ENCODE measurements at regions not wholly inside any gene's neighbourhood (a gene's known extent, or its start where the extent isn't known, plus 50 kb on each side); places are given as distances from the start of the nearest gene placed in this dataset.

DNA sequence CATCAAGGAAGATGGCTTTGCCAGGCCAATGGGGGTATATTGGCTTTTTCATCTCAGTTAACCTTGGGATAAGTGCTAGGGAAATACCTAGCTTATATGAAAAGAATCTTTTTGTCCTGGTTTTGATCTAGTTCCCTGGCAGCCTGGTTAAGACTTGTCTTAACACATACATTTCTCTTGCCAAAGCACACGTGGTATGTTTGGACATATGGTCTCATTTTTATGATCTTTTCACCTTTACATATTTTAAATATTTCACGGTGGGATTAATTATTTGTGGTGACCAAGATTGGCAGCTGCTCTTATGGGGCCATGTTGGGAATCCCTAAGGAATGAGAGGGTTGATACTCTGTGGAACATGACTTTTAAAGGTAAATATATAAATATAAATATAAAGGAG lies 312.5 kb downstream of the NPR3 start:
- H2AFZ ChIP-seq (ENCODE audit: low read length), result no peak overlapping the region
- TF ChIP-seq, protein P1, sequence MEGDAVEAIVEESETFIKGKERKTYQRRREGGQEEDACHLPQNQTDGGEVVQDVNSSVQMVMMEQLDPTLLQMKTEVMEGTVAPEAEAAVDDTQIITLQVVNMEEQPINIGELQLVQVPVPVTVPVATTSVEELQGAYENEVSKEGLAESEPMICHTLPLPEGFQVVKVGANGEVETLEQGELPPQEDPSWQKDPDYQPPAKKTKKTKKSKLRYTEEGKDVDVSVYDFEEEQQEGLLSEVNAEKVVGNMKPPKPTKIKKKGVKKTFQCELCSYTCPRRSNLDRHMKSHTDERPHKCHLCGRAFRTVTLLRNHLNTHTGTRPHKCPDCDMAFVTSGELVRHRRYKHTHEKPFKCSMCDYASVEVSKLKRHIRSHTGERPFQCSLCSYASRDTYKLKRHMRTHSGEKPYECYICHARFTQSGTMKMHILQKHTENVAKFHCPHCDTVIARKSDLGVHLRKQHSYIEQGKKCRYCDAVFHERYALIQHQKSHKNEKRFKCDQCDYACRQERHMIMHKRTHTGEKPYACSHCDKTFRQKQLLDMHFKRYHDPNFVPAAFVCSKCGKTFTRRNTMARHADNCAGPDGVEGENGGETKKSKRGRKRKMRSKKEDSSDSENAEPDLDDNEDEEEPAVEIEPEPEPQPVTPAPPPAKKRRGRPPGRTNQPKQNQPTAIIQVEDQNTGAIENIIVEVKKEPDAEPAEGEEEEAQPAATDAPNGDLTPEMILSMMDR (IDR thresholded peaks at IDR 0.05; ENCODE audit: low read length), result no peak
- no peak for TF ChIP-seq EZH2phosphoT487 (IDR thresholded peaks at IDR 0.05; ENCODE audit: low read length)
- no peak for TF ChIP-seq EZH2 (optimal IDR thresholded peaks at IDR 0.05; ENCODE audit: low read depth, low read length)

DNA sequence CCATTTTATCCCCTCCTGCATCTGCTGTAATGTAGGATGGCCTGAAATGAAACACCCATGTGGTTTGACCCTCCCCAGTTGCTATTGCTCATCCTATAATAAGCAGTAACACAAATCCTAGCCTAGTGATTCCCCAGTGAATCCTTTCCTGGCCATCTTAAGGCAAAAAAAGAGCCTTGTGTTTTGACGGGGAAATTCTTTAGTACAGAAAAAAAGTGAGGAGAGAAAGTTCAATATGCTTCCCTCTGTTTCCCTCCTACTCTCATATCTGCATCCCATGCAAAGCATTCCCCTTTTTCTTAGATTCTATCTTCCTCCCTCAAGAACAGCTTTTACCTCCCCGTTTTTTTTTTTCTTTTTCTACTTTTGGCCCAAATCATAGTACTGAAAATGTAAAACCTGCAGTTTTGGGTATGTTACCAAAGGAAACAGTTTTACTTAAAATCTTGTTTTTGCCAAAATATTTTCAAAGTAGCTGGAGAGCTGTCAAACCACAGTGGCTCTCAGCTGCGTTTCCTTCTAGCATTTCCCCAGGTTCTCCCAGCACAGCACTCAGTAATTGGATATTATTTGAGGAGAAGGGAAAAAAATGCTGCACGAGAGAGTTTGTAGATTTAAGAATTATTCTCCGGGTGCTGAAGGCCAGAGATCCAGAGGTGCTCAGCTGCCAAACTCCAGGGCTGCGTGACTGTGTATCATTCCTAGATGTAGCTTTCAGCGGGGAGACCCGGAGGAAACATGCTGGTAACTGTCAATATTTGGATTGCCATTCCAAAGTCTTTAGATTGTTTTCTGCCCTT lies 321.4 kb downstream of the NPR3 start:
- DNase-seq, result no peak
- no peaks in the 10 kb centered on the region for H3K36me3 ChIP-seq (replicated peaks; ENCODE audit: insufficient read depth, low read length)
- H3K9me3 ChIP-seq (replicated peaks; ENCODE audit: insufficient read depth, low read length), result no peaks in the 10 kb centered on the region
- H3K4me3 ChIP-seq (ENCODE audit: low read length), result no peak overlapping the region
- no peak overlapping the region for H2AFZ ChIP-seq (ENCODE audit: low read length)
- H3K4me2 ChIP-seq (ENCODE audit: low read depth, low read length), result no peak overlapping the region
- no peaks in the 10 kb centered on the region for H3K27me3 ChIP-seq (replicated peaks; ENCODE audit: insufficient read depth, low read length)
- no peaks in the 10 kb centered on the region for H3K4me1 ChIP-seq (ENCODE audit: low read length)
- H4K20me1 ChIP-seq (ENCODE audit: insufficient read depth, low read length), result no peaks in the 10 kb centered on the region
- TF ChIP-seq EZH2 (optimal IDR thresholded peaks at IDR 0.05; ENCODE audit: low read depth, low read length) (no peak), EZH2phosphoT487 (IDR thresholded peaks at IDR 0.05; ENCODE audit: low read length) (no peak)
- TF ChIP-seq, protein P1 (IDR thresholded peaks at IDR 0.05; ENCODE audit: low read length), result no peak
- H3K79me2 ChIP-seq (ENCODE audit: low read length), result no peaks in the 10 kb centered on the region
- no peaks in the 10 kb centered on the region for H3K9me2 ChIP-seq (replicated peaks; ENCODE audit: insufficient read depth, low read length)
- H3F3A ChIP-seq (ENCODE audit: insufficient read depth, low read length), result no peaks in the 10 kb centered on the region
- no peak overlapping the region for H3K9ac ChIP-seq (ENCODE audit: low read length)
- no peak overlapping the region for H3K27ac ChIP-seq (ENCODE audit: low read length)

More for the DNA sequence above, 312.5 kb downstream of the NPR3 start:
- Histone ChIP-seq H3K4me2 (ENCODE audit: low read depth, low read length) (no peak overlapping the region), H4K20me1 (ENCODE audit: insufficient read depth, low read length) (no peaks in the 10 kb centered on the region), H3K4me1 (ENCODE audit: low read length) (no peaks in the 10 kb centered on the region), H3K27me3 (replicated peaks; ENCODE audit: insufficient read depth, low read length) (no peaks in the 10 kb centered on the region), H3K9me3 (replicated peaks; ENCODE audit: insufficient read depth, low read length) (no peaks in the 10 kb centered on the region), H3K36me3 (replicated peaks; ENCODE audit: insufficient read depth, low read length) (no peaks in the 10 kb centered on the region), H3K9me2 (replicated peaks; ENCODE audit: insufficient read depth, low read length) (no peaks in the 10 kb centered on the region), H3K79me2 (ENCODE audit: low read length) (no peaks in the 10 kb centered on the region), H3F3A (ENCODE audit: insufficient read depth, low read length) (no peaks in the 10 kb centered on the region), H3K27ac (ENCODE audit: low read length) (no peak overlapping the region), H3K9ac (ENCODE audit: low read length) (no peak overlapping the region), H3K4me3 (ENCODE audit: low read length) (no peak overlapping the region)
- DNase-seq, result no peak

DNA sequence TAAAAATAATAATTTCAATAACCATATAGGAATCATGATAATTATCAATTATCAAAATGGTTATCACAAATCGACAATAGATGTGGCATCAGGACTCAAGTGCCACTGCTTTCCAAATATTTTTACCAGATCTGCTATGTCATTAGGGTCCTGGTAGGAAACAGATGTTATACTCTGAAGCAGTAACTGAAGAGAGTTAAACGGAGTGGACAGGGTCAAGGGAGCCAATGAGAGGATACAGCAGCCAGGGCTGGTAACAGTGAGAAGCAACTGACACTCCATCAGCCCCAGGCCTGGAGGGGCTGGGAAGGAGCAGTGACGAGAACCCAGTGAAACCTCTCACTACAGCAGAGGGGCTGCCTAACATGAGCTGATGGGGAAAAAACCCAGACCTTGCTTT lies 322.4 kb downstream of the NPR3 start:
- no peaks in the 10 kb centered on the region for H3K79me2 ChIP-seq (ENCODE audit: low read length)
- H3K4me3 ChIP-seq (ENCODE audit: low read length), result no peak overlapping the region
- TF ChIP-seq EZH2phosphoT487 (IDR thresholded peaks at IDR 0.05; ENCODE audit: low read length), result no peak
- TF ChIP-seq, protein P1 (IDR thresholded peaks at IDR 0.05; ENCODE audit: low read length), result no peak
- no peak for TF ChIP-seq EZH2 (optimal IDR thresholded peaks at IDR 0.05; ENCODE audit: low read depth, low read length)
- H3K9me3 ChIP-seq (replicated peaks; ENCODE audit: insufficient read depth, low read length), result no peaks in the 10 kb centered on the region
- no peak overlapping the region for H2AFZ ChIP-seq (ENCODE audit: low read length)
- no peaks in the 10 kb centered on the region for H3F3A ChIP-seq (ENCODE audit: insufficient read depth, low read length)
- no peaks in the 10 kb centered on the region for H3K36me3 ChIP-seq (replicated peaks; ENCODE audit: insufficient read depth, low read length)
- H3K9me2 ChIP-seq (replicated peaks; ENCODE audit: insufficient read depth, low read length), result no peaks in the 10 kb centered on the region
- no peak overlapping the region for H3K9ac ChIP-seq (ENCODE audit: low read length)
- H3K4me1 ChIP-seq (ENCODE audit: low read length), result no peaks in the 10 kb centered on the region
- no peak overlapping the region for H3K4me2 ChIP-seq (ENCODE audit: low read depth, low read length)
- no peaks in the 10 kb centered on the region for H3K27me3 ChIP-seq (replicated peaks; ENCODE audit: insufficient read depth, low read length)
- no peaks in the 10 kb centered on the region for H4K20me1 ChIP-seq (ENCODE audit: insufficient read depth, low read length)
- H3K27ac ChIP-seq (ENCODE audit: low read length), result no peak overlapping the region
- DNase-seq, result no peak
